ENCODE measurements at regions not wholly inside any gene's neighbourhood (a gene's known extent, or its start where the extent isn't known, plus 50 kb on each side); places are given as distances from the start of the nearest gene placed in this dataset.

GRCh38 chr2:13604951-13605661 lies 888.4 kb downstream of the TRIB2 start:
- no peak for TF ChIP-seq FOXM1 (IDR thresholded peaks at IDR 0.05; ENCODE audit: borderline replicate concordance, low read depth)
- TF ChIP-seq EP300 (IDR thresholded peaks at IDR 0.05; ENCODE audit: borderline replicate concordance), result no peak
- TF ChIP-seq RAD21 (IDR thresholded peaks at IDR 0.05; ENCODE audit: low read depth), result no peak
- no peak for TF ChIP-seq TEAD4 (IDR thresholded peaks at IDR 0.05)

Data from Ishikawa (cell line).